K562 (cell line): ENCODE measurements at regions not wholly inside any gene's neighbourhood (a gene's known extent, or its start where the extent isn't known, plus 50 kb on each side); places are given as distances from the start of the nearest gene placed in this dataset.

ENCODE experiments used
- ATAC-seq: fragments of 200-7000 bp; cut with Tn5 transposase; 3 replicates; pipeline ENCODE4 v1.9.1; 2020; ENCODE audit warnings: moderate library complexity
- BruUV-seq: library from RNA; stranded (reverse); fragments of 400-500 nt; replicated peaks from 2 replicates; lab custom pipeline; 2021; lab: Mats Ljungman, UMichigan
- CTCF ChIA-PET: fragments of 300-600 bp; formaldehyde crosslinking; extraction: SDS; loops from one replicate; lab custom pipeline; 2021; ENCODE audit warnings: low intra/inter-chr PET ratio; lab: Yijun Ruan, JAX
- POLR2A ChIA-PET: fragments of 300-600, 350-650 bp; sonication (Branson Sonifier 250); formaldehyde crosslinking; extraction: SDS; loops from one replicate; lab custom pipeline; 2021; ENCODE audit warnings: antibody characterized with exemption, inconsistent platforms; lab: Yijun Ruan, JAX
- DNase-seq, 4 experiments: peaks; one replicate each; pipeline versions ENCODE4 v3.0.0 to v3.0.0-alpha.2; 2011 to 2018; ENCODE audit warnings: low spot score in 3 of 4, mixed read lengths in 3 of 4; ENCODE audit errors: extremely low read depth in 1 of 4
- FAIRE-seq: peaks from 2 replicates; lab custom pipeline; 2011; peaks lifted over from hg19 to GRCh38; lab: Jason Lieb, UNC
- H2AFZ ChIP-seq: 2 replicates; pipeline ENCODE4 v1.6.0; 2011; ENCODE audit warnings: low read depth, low read length, control low read depth, inconsistent platforms
- H3K27ac ChIP-seq: fragments of 200-600 bp; 3 replicates; pipeline ENCODE4 v1.8.0; 2011; ENCODE audit warnings: low read depth, mild to moderate bottlenecking, control low read depth, inconsistent platforms, low read length, moderate library complexity, mixed read lengths; ENCODE audit errors: extremely low read depth
- H3K27me3 ChIP-seq, 2 experiments: fragments of 300-600 bp in 1 of 2; 2 replicates in 1 of 2; 3 replicates in 1 of 2; pipeline versions ENCODE4 v1.6.0 to v1.8.0; 2011; ENCODE audit warnings: inconsistent platforms in 2 of 2, low read length in 2 of 2, mild to moderate bottlenecking in 1 of 2, mixed read lengths in 1 of 2, moderate library complexity in 1 of 2; ENCODE audit not compliant: control insufficient read depth in 2 of 2, insufficient read depth in 2 of 2
- H3K36me3 ChIP-seq: fragments of 300-600 bp; 3 replicates; pipeline ENCODE4 v1.8.0; 2011; ENCODE audit warnings: mild to moderate bottlenecking, low read length, inconsistent platforms; ENCODE audit not compliant: control insufficient read depth, insufficient read depth
- H3K4me1 ChIP-seq, 2 experiments: fragments of 200-600 bp in 1 of 2; replicated peaks in 1 of 2; 2 replicates in 1 of 2; 3 replicates in 1 of 2; pipeline versions ENCODE4 v1.5.1 to v1.8.0; 2011; ENCODE audit warnings: inconsistent platforms in 2 of 2, low read length in 2 of 2, mild to moderate bottlenecking in 1 of 2, mixed read lengths in 1 of 2, moderate library complexity in 1 of 2; ENCODE audit not compliant: control insufficient read depth in 2 of 2, insufficient read depth in 2 of 2
- H3K4me2 ChIP-seq: 2 replicates; pipeline ENCODE4 v1.6.1; 2011; ENCODE audit warnings: low read length, control low read depth, inconsistent platforms, mixed read lengths; ENCODE audit not compliant: insufficient read depth
- H3K4me3 ChIP-seq: fragments of 200-600 bp; sonication (generic), shearing (Covaris generic); 2 replicates; pipeline ENCODE4 v1.5.1; 2016; ENCODE audit warnings: control low read depth, inconsistent platforms
- H3K79me2 ChIP-seq: fragments of 200-600 bp; 3 replicates; pipeline ENCODE4 v1.8.0; 2011; ENCODE audit warnings: low read length, inconsistent platforms; ENCODE audit not compliant: control insufficient read depth, insufficient read depth
- H3K9ac ChIP-seq, 2 experiments: 2 replicates each; pipeline versions ENCODE4 v1.6.0 to v1.6.1; 2011; ENCODE audit warnings: low read depth in 2 of 2, low read length in 2 of 2, control low read depth in 1 of 2, inconsistent platforms in 1 of 2, mild to moderate bottlenecking in 1 of 2, mixed read lengths in 1 of 2; ENCODE audit not compliant: insufficient read depth in 1 of 2
- H3K9me1 ChIP-seq: one replicate; pipeline ENCODE4 v1.6.0; 2011; ENCODE audit warnings: inconsistent platforms, mild to moderate bottlenecking, low read length, moderate library complexity; ENCODE audit not compliant: control insufficient read depth, insufficient read depth
- H3K9me3 ChIP-seq: replicated peaks from 2 replicates; pipeline ENCODE4 v1.5.1; 2011; ENCODE audit warnings: low read depth, low read length, inconsistent platforms; ENCODE audit not compliant: control insufficient read depth, insufficient read depth
- H4K20me1 ChIP-seq: replicated peaks from 2 replicates; pipeline ENCODE4 v1.6.1; 2011; ENCODE audit warnings: low read length, inconsistent platforms, mixed read lengths; ENCODE audit not compliant: control insufficient read depth, insufficient read depth
- C11orf30 ChIP-seq: fragments of 450-650 bp; IDR thresholded peaks from 2 replicates; pipeline ENCODE4 v1.6.1; 2016; ENCODE audit warnings: low read depth, mild to moderate bottlenecking
- CEBPZ ChIP-seq: fragments of 150-350 bp; IDR thresholded peaks from 2 replicates; pipeline ENCODE4 v1.6.1; 2014; ENCODE audit warnings: low read depth, mild to moderate bottlenecking, low read length, borderline replicate concordance
- RFX1 ChIP-seq: fragments of 450-650 bp; IDR thresholded peaks from 2 replicates; pipeline ENCODE4 v1.6.1; 2016; ENCODE audit warnings: mild to moderate bottlenecking, moderate library complexity
- ZNF24 ChIP-seq: fragments of 450-650 bp; IDR thresholded peaks from 2 replicates; pipeline ENCODE4 v1.6.1; 2016
- ZNF316 ChIP-seq: fragments of 450-650 bp; IDR thresholded peaks from 2 replicates; pipeline ENCODE4 v1.6.1; 2016
- WGBS: fragments of 100-300 bp; shearing (Covaris generic); methylation state at CpG from one replicate; pipeline ENCODE4 v1.1.6; 2016; ENCODE audit warnings: low coverage, mixed read lengths; ENCODE audit not compliant: insufficient coverage; ENCODE audit errors: missing lambda C conversion rate; 5-methylcytosine and 5-hydroxymethylcytosine counted together
- in situ Hi-C: fragments of 300-500 bp; cut with MboI; formaldehyde crosslinking; loops from 4 replicates; pipeline ENCODE4 v1.15.0; 2018; ENCODE audit warnings: inconsistent platforms, mixed read lengths
- intact Hi-C: fragments of 100-400 bp; cut with micrococcal nuclease; formaldehyde crosslinking; loops from 2 replicates; pipeline ENCODE4 v1.14.2; 2022

GRCh38 chr3:152089528-152089927 is 179.2 kb upstream of the MBNL1 start:
- intact Hi-C loops, result no loop called here
- H3K27ac ChIP-seq, result no peak overlapping the region
- H3K9ac ChIP-seq, result no peak overlapping the region
- ATAC-seq, result no peak
- in situ Hi-C loops, result no loop called here
- TF ChIP-seq C11orf30 (peak; percentile 50), ZNF24 (no peak), ZNF316 (peak; percentile 71)
- TF ChIP-seq, all 486 proteins: peak for 2
- no peaks in the 10 kb centered on the region for H3K9me1 ChIP-seq
- H3K9me3 ChIP-seq, result no peaks in the 10 kb centered on the region
- ChIA-PET POLR2A (no interaction called here), CTCF (no interaction called here)
- H3K4me1 ChIP-seq, result no peaks in the 10 kb centered on the region
- DNase-seq (no peak), FAIRE-seq (no peak)
- no peak overlapping the region for H2AFZ ChIP-seq
- no peaks in the 10 kb centered on the region for H3K27me3 ChIP-seq
- H3K79me2 ChIP-seq, result no peaks in the 10 kb centered on the region
- no peak overlapping the region for H3K4me3 ChIP-seq
- no peak overlapping the region for H3K4me2 ChIP-seq
- BruUV-seq, result no TSS peak
- no peaks in the 10 kb centered on the region for H4K20me1 ChIP-seq
- H3K36me3 ChIP-seq, result no peaks in the 10 kb centered on the region

GRCh38 chr3:152091725-152092124 is 177.0 kb upstream of the MBNL1 start:
- no TSS peak for BruUV-seq
- FAIRE-seq, result no peak

More at GRCh38 chr3:152091725-152092124, 177.0 kb upstream of the MBNL1 start:
- Histone ChIP-seq H3K9ac (no peak overlapping the region), H3K79me2 (no peaks in the 10 kb centered on the region), H3K27ac (no peak overlapping the region), H3K36me3 (no peaks in the 10 kb centered on the region), H2AFZ (no peak overlapping the region), H3K27me3 (no peaks in the 10 kb centered on the region), H4K20me1 (no peaks in the 10 kb centered on the region), H3K9me3 (no peaks in the 10 kb centered on the region), H3K9me1 (no peaks in the 10 kb centered on the region), H3K4me3 (no peak overlapping the region), H3K4me2 (no peak overlapping the region), H3K4me1 (no peaks in the 10 kb centered on the region)
- 11% methylated on average over 1 of the region's 1 CpG for WGBS
- intact Hi-C loops, result no loop called here
- ATAC-seq, result no peak
- TF ChIP-seq CEBPZ, result no peak
- TF ChIP-seq RFX1, result peak; percentile 17; the same call in 1 of the 2 replicates
- POLR2A ChIA-PET, result no interaction called here
- CTCF ChIA-PET, result no interaction called here
- in situ Hi-C loops, result no loop called here
- no peak for DNase-seq
